ENCODE measurements at regions not wholly inside any gene's neighbourhood (a gene's known extent, or its start where the extent isn't known, plus 50 kb on each side); places are given as distances from the start of the nearest gene placed in this dataset.

GRCh38 chr1:38559446-38560165 lies 300.0 kb downstream of the RRAGC start:
- no peaks in the 10 kb centered on the region for H3K27me3 ChIP-seq (ENCODE audit: insufficient read depth, low read length)
- H3K4me1 ChIP-seq (ENCODE audit: insufficient read depth, low read length), result peaks cover 29% of the 10 kb centered on the region
- H3K4me3 ChIP-seq (ENCODE audit: low read length), result peak overlapping the region; percentile 5
- H3K9me3 ChIP-seq (ENCODE audit: low read depth, low read length), result no peaks in the 10 kb centered on the region

- no peak overlapping the region for H3K4me3 ChIP-seq (ENCODE audit: low read length)
- no peaks in the 10 kb centered on the region for H3K27me3 ChIP-seq (ENCODE audit: insufficient read depth, low read length)
- H3K4me1 ChIP-seq (ENCODE audit: insufficient read depth, low read length), result peaks cover 29% of the 10 kb centered on the region
- no peaks in the 10 kb centered on the region for H3K9me3 ChIP-seq (ENCODE audit: low read depth, low read length)
These were observed 300.8 kb downstream of the RRAGC start for GRCh38 chr1:38558500-38559445.

- Histone ChIP-seq H3K27me3 (ENCODE audit: insufficient read depth, low read length) (no peaks in the 10 kb centered on the region), H3K9me3 (ENCODE audit: low read depth, low read length) (no peaks in the 10 kb centered on the region), H3K4me3 (ENCODE audit: low read length) (no peak overlapping the region), H3K4me1 (ENCODE audit: insufficient read depth, low read length) (peaks cover 29% of the 10 kb centered on the region)
These were observed 301.5 kb downstream of the RRAGC start for GRCh38 chr1:38558055-38558454.

- Histone ChIP-seq H3K27me3 (ENCODE audit: insufficient read depth, low read length) (no peaks in the 10 kb centered on the region), H3K4me3 (ENCODE audit: low read length) (no peak overlapping the region), H3K9me3 (ENCODE audit: low read depth, low read length) (no peaks in the 10 kb centered on the region), H3K4me1 (ENCODE audit: insufficient read depth, low read length) (peaks cover 16% of the 10 kb centered on the region)
These were observed 304.0 kb downstream of the RRAGC start for GRCh38 chr1:38555594-38555993.

- Histone ChIP-seq H3K4me1 (ENCODE audit: insufficient read depth, low read length) (peaks cover 11% of the 10 kb centered on the region), H3K27me3 (ENCODE audit: insufficient read depth, low read length) (no peaks in the 10 kb centered on the region), H3K9me3 (ENCODE audit: low read depth, low read length) (no peaks in the 10 kb centered on the region), H3K4me3 (ENCODE audit: low read length) (no peak overlapping the region)
These were observed 304.4 kb downstream of the RRAGC start for GRCh38 chr1:38555130-38555529.

GRCh38 chr1:38551318-38552307 lies 308.0 kb downstream of the RRAGC start:
- H3K9me3 ChIP-seq (ENCODE audit: low read depth, low read length), result no peaks in the 10 kb centered on the region
- H3K4me1 ChIP-seq (ENCODE audit: insufficient read depth, low read length), result no peaks in the 10 kb centered on the region
- no peak overlapping the region for H3K4me3 ChIP-seq (ENCODE audit: low read length)
- no peaks in the 10 kb centered on the region for H3K27me3 ChIP-seq (ENCODE audit: insufficient read depth, low read length)

GRCh38 chr1:38549191-38549590 lies 310.4 kb downstream of the RRAGC start:
- Histone ChIP-seq H3K9me3 (ENCODE audit: low read depth, low read length) (no peaks in the 10 kb centered on the region), H3K27me3 (ENCODE audit: insufficient read depth, low read length) (no peaks in the 10 kb centered on the region), H3K4me1 (ENCODE audit: insufficient read depth, low read length) (no peaks in the 10 kb centered on the region), H3K4me3 (ENCODE audit: low read length) (no peak overlapping the region)

- Histone ChIP-seq H3K4me3 (ENCODE audit: low read length) (no peak overlapping the region), H3K9me3 (ENCODE audit: low read depth, low read length) (no peaks in the 10 kb centered on the region), H3K27me3 (ENCODE audit: insufficient read depth, low read length) (no peaks in the 10 kb centered on the region), H3K4me1 (ENCODE audit: insufficient read depth, low read length) (no peaks in the 10 kb centered on the region)
These were observed 312.3 kb downstream of the RRAGC start for GRCh38 chr1:38547321-38547720.

GRCh38 chr1:38546636-38547035 lies 312.9 kb downstream of the RRAGC start:
- Histone ChIP-seq H3K9me3 (ENCODE audit: low read depth, low read length) (no peaks in the 10 kb centered on the region), H3K4me1 (ENCODE audit: insufficient read depth, low read length) (no peaks in the 10 kb centered on the region), H3K27me3 (ENCODE audit: insufficient read depth, low read length) (no peaks in the 10 kb centered on the region), H3K4me3 (ENCODE audit: low read length) (no peak overlapping the region)

GRCh38 chr1:38541223-38541622 lies 318.3 kb downstream of the RRAGC start:
- H3K9me3 ChIP-seq (ENCODE audit: low read depth, low read length), result no peaks in the 10 kb centered on the region
- no peaks in the 10 kb centered on the region for H3K4me1 ChIP-seq (ENCODE audit: insufficient read depth, low read length)
- no peaks in the 10 kb centered on the region for H3K27me3 ChIP-seq (ENCODE audit: insufficient read depth, low read length)
- H3K4me3 ChIP-seq (ENCODE audit: low read length), result no peak overlapping the region

- no peak overlapping the region for H3K4me3 ChIP-seq (ENCODE audit: low read length)
- no peaks in the 10 kb centered on the region for H3K4me1 ChIP-seq (ENCODE audit: insufficient read depth, low read length)
- H3K27me3 ChIP-seq (ENCODE audit: insufficient read depth, low read length), result no peaks in the 10 kb centered on the region
- no peaks in the 10 kb centered on the region for H3K9me3 ChIP-seq (ENCODE audit: low read depth, low read length)
These were observed 319.6 kb downstream of the RRAGC start for GRCh38 chr1:38539931-38540330.

GRCh38 chr1:38538834-38539233 lies 320.7 kb downstream of the RRAGC start:
- Histone ChIP-seq H3K4me3 (ENCODE audit: low read length) (no peak overlapping the region), H3K9me3 (ENCODE audit: low read depth, low read length) (no peaks in the 10 kb centered on the region), H3K4me1 (ENCODE audit: insufficient read depth, low read length) (no peaks in the 10 kb centered on the region), H3K27me3 (ENCODE audit: insufficient read depth, low read length) (no peaks in the 10 kb centered on the region)

GRCh38 chr1:38536089-38536488 lies 323.5 kb downstream of the RRAGC start:
- Histone ChIP-seq H3K4me1 (ENCODE audit: insufficient read depth, low read length) (no peaks in the 10 kb centered on the region), H3K27me3 (ENCODE audit: insufficient read depth, low read length) (no peaks in the 10 kb centered on the region), H3K9me3 (ENCODE audit: low read depth, low read length) (no peaks in the 10 kb centered on the region), H3K4me3 (ENCODE audit: low read length) (no peak overlapping the region)

- Histone ChIP-seq H3K9me3 (ENCODE audit: low read depth, low read length) (no peaks in the 10 kb centered on the region), H3K4me3 (ENCODE audit: low read length) (no peak overlapping the region), H3K27me3 (ENCODE audit: insufficient read depth, low read length) (no peaks in the 10 kb centered on the region), H3K4me1 (ENCODE audit: insufficient read depth, low read length) (no peaks in the 10 kb centered on the region)
These were observed 325.1 kb downstream of the RRAGC start for GRCh38 chr1:38534473-38534823.
